OCI-LY1 (cell line): ENCODE measurements at regions not wholly inside any gene's neighbourhood (a gene's known extent, or its start where the extent isn't known, plus 50 kb on each side); places are given as distances from the start of the nearest gene placed in this dataset.

Experiments used
- CTCF ChIP-seq: fragments of 200-600 bp; sonication (generic), shearing (Covaris generic); IDR thresholded peaks from 2 replicates; pipeline ENCODE4 v1.5.1; 2017; ENCODE audit warnings: mild to moderate bottlenecking, antibody characterized with exemption, low read length, moderate library complexity, mixed read lengths
- EZH2 ChIP-seq: fragments of 200-600 bp; sonication (generic), shearing (Covaris generic); IDR thresholded peaks from 2 replicates; pipeline ENCODE4 v1.8.0; 2017; ENCODE audit warnings: borderline replicate concordance, mixed run types, mild to moderate bottlenecking, antibody characterized with exemption, low read length, moderate library complexity, mixed read lengths

GRCh38 chr2:182499706-182500470 lies 73.1 kb upstream of the PDE1A start:
- no peak for TF ChIP-seq CTCF
- no peak for TF ChIP-seq EZH2
